ENCODE measurements at regions not wholly inside any gene's neighbourhood (a gene's known extent, or its start where the extent isn't known, plus 50 kb on each side); places are given as distances from the start of the nearest gene placed in this dataset.

DNA sequence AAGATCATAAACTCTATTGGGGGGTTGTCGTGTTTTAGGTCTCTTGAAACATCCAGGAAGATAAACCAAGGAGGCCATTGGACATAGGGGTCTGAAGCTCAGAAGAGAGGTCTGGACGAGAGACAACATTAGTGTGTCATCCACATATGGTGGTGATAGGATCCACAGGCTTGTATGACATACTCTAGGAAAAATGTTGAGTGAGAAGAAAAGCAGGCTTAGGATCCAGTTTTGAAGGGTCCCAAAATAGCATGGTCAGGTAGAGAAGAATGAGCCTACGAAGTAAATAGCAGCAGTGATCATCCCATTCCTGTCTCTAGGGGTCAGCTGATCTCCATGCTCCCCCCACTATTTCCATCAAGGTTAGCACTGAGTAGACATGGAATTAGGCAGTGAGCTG lies 166.8 kb downstream of the ANKRD30B start:
- TF ChIP-seq, protein P1, sequence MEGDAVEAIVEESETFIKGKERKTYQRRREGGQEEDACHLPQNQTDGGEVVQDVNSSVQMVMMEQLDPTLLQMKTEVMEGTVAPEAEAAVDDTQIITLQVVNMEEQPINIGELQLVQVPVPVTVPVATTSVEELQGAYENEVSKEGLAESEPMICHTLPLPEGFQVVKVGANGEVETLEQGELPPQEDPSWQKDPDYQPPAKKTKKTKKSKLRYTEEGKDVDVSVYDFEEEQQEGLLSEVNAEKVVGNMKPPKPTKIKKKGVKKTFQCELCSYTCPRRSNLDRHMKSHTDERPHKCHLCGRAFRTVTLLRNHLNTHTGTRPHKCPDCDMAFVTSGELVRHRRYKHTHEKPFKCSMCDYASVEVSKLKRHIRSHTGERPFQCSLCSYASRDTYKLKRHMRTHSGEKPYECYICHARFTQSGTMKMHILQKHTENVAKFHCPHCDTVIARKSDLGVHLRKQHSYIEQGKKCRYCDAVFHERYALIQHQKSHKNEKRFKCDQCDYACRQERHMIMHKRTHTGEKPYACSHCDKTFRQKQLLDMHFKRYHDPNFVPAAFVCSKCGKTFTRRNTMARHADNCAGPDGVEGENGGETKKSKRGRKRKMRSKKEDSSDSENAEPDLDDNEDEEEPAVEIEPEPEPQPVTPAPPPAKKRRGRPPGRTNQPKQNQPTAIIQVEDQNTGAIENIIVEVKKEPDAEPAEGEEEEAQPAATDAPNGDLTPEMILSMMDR (IDR thresholded peaks at IDR 0.05), result no peak
- TF ChIP-seq POLR2A (IDR thresholded peaks at IDR 0.05), result no peak
